ENCODE measurements at regions not wholly inside any gene's neighbourhood (a gene's known extent, or its start where the extent isn't known, plus 50 kb on each side); places are given as distances from the start of the nearest gene placed in this dataset.
"Not testable (repeated sequence)": the region's sequence is repeated elsewhere in the genome, so short reads cannot be mapped to it uniquely, and the experiment has no call there.

- no peaks in the 10 kb centered on the region for H3K9me3 ChIP-seq
- whole genome bisulfite sequencing, 2 donors: 90 to 92% methylated on average over 2 of the region's 2 CpGs
- no peaks in the 10 kb centered on the region for H3K4me1 ChIP-seq
- DNase-seq (no peak), ATAC-seq (ENCODE audit: low FRiP score in 2 of 2) (no peak)
- TF ChIP-seq POLR2A (IDR thresholded peaks at IDR 0.05): no peak
- H3K36me3 ChIP-seq: no peaks in the 10 kb centered on the region
- H3K4me3 ChIP-seq: no peak overlapping the region
- H3K27me3 ChIP-seq: no peaks in the 10 kb centered on the region
- no peak overlapping the region for H3K27ac ChIP-seq
These were observed 616.0 kb upstream of the IGFBP7 start for GRCh38 chr4:57726154-57726553.

DNA sequence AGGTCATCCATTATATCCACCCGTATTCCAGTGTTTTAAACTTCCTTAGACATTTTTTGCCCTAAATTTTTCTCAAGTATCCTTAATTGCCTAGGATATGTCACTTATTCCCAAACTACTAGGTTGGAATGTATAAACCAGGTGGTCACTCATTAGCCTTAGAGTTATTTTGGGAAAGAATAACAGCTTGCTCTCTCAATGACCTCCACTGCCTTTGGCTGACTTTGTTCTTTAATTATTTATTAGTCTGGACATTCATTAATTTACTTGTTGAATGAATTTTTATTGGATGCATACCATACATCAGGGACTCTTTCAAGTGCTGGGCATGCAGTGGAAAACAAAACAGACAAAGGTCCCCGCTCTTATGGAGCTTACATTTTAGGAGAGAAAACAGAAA lies 609.3 kb upstream of the IGFBP7 start:
- no peak for DNase-seq
- H3K27ac ChIP-seq: no peak overlapping the region
- ATAC-seq (ENCODE audit: low FRiP score in 2 of 2): no peak
- no peak overlapping the region for H3K4me3 ChIP-seq
- TF ChIP-seq POLR2A (IDR thresholded peaks at IDR 0.05) (no peak), EP300 (IDR thresholded peaks at IDR 0.05) (no peak), POLR2AphosphoS5 (IDR thresholded peaks at IDR 0.05) (no peak)
- TF ChIP-seq, protein P1, sequence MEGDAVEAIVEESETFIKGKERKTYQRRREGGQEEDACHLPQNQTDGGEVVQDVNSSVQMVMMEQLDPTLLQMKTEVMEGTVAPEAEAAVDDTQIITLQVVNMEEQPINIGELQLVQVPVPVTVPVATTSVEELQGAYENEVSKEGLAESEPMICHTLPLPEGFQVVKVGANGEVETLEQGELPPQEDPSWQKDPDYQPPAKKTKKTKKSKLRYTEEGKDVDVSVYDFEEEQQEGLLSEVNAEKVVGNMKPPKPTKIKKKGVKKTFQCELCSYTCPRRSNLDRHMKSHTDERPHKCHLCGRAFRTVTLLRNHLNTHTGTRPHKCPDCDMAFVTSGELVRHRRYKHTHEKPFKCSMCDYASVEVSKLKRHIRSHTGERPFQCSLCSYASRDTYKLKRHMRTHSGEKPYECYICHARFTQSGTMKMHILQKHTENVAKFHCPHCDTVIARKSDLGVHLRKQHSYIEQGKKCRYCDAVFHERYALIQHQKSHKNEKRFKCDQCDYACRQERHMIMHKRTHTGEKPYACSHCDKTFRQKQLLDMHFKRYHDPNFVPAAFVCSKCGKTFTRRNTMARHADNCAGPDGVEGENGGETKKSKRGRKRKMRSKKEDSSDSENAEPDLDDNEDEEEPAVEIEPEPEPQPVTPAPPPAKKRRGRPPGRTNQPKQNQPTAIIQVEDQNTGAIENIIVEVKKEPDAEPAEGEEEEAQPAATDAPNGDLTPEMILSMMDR (IDR thresholded peaks at IDR 0.05): no peak
- no peaks in the 10 kb centered on the region for H3K4me1 ChIP-seq
- no peaks in the 10 kb centered on the region for H3K9me3 ChIP-seq
- H3K36me3 ChIP-seq: no peaks in the 10 kb centered on the region
- H3K27me3 ChIP-seq: no peaks in the 10 kb centered on the region
- WGBS, 2 donors: 48 to 55% methylated on average over 2 of the region's 2 CpGs

GRCh38 chr4:57714313-57714712 lies 604.1 kb upstream of the IGFBP7 start:
- H3K9me3 ChIP-seq; H3K27ac ChIP-seq; H3K4me1 ChIP-seq; ATAC-seq (ENCODE audit: low FRiP score in 2 of 2); H3K4me3 ChIP-seq; H3K36me3 ChIP-seq; H3K27me3 ChIP-seq: not testable (repeated sequence)
- 87 to 88% methylated on average over 6 to 10 of the region's 10 CpGs for WGBS, 2 donors
- DNase-seq: peak in 1 of 2 donors; percentile 2

DNA sequence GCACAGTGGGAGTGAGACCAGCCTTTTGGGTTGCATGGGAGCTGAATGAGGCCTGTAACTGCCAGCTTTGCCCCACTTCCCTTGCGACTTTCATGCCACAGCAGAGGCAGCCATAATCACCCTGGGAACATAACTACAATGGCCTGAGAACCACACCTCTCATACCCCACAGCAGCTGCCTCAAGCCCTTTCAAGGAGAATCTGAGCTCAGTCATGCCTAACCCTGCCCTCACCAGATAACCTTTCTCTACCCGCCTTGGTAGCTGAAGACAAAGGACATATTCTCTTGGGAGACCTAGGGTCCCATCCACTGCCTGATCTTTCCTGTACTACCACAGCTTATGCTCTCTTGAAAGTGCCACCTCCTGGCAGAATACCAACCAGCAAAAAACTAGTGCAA lies 599.9 kb upstream of the IGFBP7 start:
- no peak for ATAC-seq (ENCODE audit: low FRiP score in 2 of 2)
- H3K27ac ChIP-seq: no peak overlapping the region
- H3K27me3 ChIP-seq: no peaks in the 10 kb centered on the region
- no peaks in the 10 kb centered on the region for H3K36me3 ChIP-seq
- WGBS, 2 donors: 75 to 92% methylated on average over 1 to 2 of the region's 2 CpGs
- no peak for DNase-seq
- TF ChIP-seq POLR2AphosphoS5 (IDR thresholded peaks at IDR 0.05) (no peak), EP300 (IDR thresholded peaks at IDR 0.05) (no peak), POLR2A (IDR thresholded peaks at IDR 0.05) (no peak)
- TF ChIP-seq, protein P1 (IDR thresholded peaks at IDR 0.05): no peak
- H3K9me3 ChIP-seq: no peaks in the 10 kb centered on the region
- no peak overlapping the region for H3K4me3 ChIP-seq
- H3K4me1 ChIP-seq: no peaks in the 10 kb centered on the region

DNA sequence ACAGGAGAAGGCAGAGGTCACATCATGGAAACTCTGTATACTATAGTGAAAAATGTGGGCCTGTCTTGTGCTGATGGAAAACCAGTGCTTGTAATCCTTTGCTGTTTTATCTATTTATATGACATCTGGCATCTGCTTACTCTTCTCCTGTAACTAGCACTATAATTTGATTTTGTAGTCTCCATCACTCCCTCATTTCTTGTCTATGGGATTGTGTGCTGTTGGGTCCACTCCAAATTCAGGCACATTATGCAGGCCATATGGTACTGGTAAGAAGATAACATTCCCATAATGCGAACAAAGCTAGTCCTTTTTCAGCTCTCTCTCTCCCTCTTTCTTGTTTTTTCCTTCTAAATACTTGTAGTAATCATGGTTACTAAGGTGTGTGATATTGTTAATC lies 581.2 kb upstream of the IGFBP7 start:
- Histone ChIP-seq H3K27me3 (no peaks in the 10 kb centered on the region), H3K9me3 (no peaks in the 10 kb centered on the region), H3K36me3 (no peaks in the 10 kb centered on the region), H3K4me3 (no peak overlapping the region), H3K27ac (no peak overlapping the region), H3K4me1 (no peaks in the 10 kb centered on the region)
- whole genome bisulfite sequencing, 2 donors: 79 to 92% methylated on average over 1 of the region's 1 CpG
- DNase-seq: no peak
- TF ChIP-seq POLR2A (IDR thresholded peaks at IDR 0.05) (no peak), EP300 (IDR thresholded peaks at IDR 0.05) (no peak), POLR2AphosphoS5 (IDR thresholded peaks at IDR 0.05) (no peak)
- TF ChIP-seq, protein P1 (IDR thresholded peaks at IDR 0.05): no peak
- ATAC-seq (ENCODE audit: low FRiP score in 2 of 2): no peak

- no peak overlapping the region for H3K27ac ChIP-seq
- no peak overlapping the region for H3K4me3 ChIP-seq
- no peaks in the 10 kb centered on the region for H3K4me1 ChIP-seq
- DNase-seq (no peak), ATAC-seq (ENCODE audit: low FRiP score in 2 of 2) (no peak)
- no peaks in the 10 kb centered on the region for H3K27me3 ChIP-seq
- no peaks in the 10 kb centered on the region for H3K36me3 ChIP-seq
- WGBS, 2 donors: 59 to 65% methylated on average over 2 of the region's 2 CpGs
- TF ChIP-seq POLR2AphosphoS5 (IDR thresholded peaks at IDR 0.05) (no peak), EP300 (IDR thresholded peaks at IDR 0.05) (no peak), POLR2A (IDR thresholded peaks at IDR 0.05) (no peak)
- TF ChIP-seq, protein P1 (IDR thresholded peaks at IDR 0.05): no peak
- no peaks in the 10 kb centered on the region for H3K9me3 ChIP-seq
These were observed 579.6 kb upstream of the IGFBP7 start for GRCh38 chr4:57689693-57690205.
